HL-60 (cell line): ENCODE measurements at regions not wholly inside any gene's neighbourhood (a gene's known extent, or its start where the extent isn't known, plus 50 kb on each side); places are given as distances from the start of the nearest gene placed in this dataset.

Experiments used
- DNase-seq, 2 experiments: peaks; one replicate each; pipeline ENCODE4 v3.0.0-alpha.2; 2010 to 2020; ENCODE audit warnings: low read depth in 1 of 2, low spot score in 1 of 2
- H3K27ac ChIP-seq: fragments of 250-450 bp; sonication (Bioruptor Pico); replicated peaks from 2 replicates; pipeline ENCODE4 v1.5.1; 2020; ENCODE audit warnings: mild to moderate bottlenecking, moderate library complexity
- H3K27me3 ChIP-seq: fragments of 250-450 bp; sonication (Bioruptor Pico); 2 replicates; pipeline ENCODE4 v1.5.1; 2021; ENCODE audit warnings: mild to moderate bottlenecking, moderate library complexity; ENCODE audit not compliant: insufficient read depth, poor library complexity, severe bottlenecking
- H3K4me3 ChIP-seq: replicated peaks from 2 replicates; pipeline ENCODE4 v1.5.1; 2011; ENCODE audit warnings: mild to moderate bottlenecking, control low read depth, low read length; ENCODE audit not compliant: insufficient read depth
- CTCF ChIP-seq: IDR thresholded peaks from one replicate; pipeline ENCODE4 v1.5.1; 2011; ENCODE audit warnings: low read length, control low read depth, inconsistent platforms; ENCODE audit not compliant: insufficient read depth
- GABPA ChIP-seq: IDR thresholded peaks from 2 replicates; pipeline ENCODE4 v1.6.1; 2012; ENCODE audit warnings: low read depth
- POLR2AphosphoS5 ChIP-seq: IDR thresholded peaks from 2 replicates; pipeline ENCODE4 v1.6.1; 2012; ENCODE audit warnings: low read depth
- REST ChIP-seq: IDR thresholded peaks from 2 replicates; pipeline ENCODE4 v1.6.1; 2012; ENCODE audit warnings: low read depth; ENCODE audit not compliant: insufficient replicate concordance
- SPI1 ChIP-seq: IDR thresholded peaks from 2 replicates; pipeline ENCODE4 v1.6.1; 2012; ENCODE audit warnings: low read depth, mild to moderate bottlenecking, borderline replicate concordance

GRCh38 chr3:188037195-188037718 is 116.7 kb upstream of the LPP start:
- no peak overlapping the region for H3K27ac ChIP-seq
- H3K4me3 ChIP-seq, result no peak overlapping the region
- DNase-seq, result no peak
- no peaks in the 10 kb centered on the region for H3K27me3 ChIP-seq
- TF ChIP-seq SPI1 (no peak), GABPA (no peak), CTCF (no peak), POLR2AphosphoS5 (no peak)

DNA sequence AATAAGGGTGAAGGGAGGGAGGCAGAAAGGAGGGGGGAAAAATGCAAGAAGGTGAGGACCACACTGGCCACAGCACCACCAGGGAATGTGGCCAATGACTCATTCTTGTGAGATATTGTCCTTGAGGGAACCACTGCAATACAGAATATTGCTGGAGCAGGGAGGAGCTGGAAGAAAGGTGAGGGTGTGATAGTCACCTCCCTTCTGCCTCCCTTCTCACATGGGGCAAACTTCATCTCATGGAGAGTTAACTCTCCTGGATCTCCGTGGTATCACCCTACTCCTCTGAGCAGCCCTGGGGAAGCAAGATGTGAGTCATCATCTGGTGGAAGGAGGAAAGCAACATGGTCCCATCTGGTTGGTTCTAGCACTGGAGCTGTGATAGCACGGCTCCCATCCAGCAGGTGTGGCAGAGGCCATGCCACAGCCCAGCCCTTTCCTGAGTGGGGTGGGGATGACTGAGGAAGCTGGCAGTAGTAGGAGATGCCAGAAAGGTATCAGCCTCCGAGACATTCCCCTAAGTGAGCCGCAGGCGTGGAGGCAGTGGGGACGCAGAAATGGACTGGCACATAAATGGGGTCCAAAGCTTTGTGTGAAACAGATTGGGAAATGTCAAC is 115.9 kb upstream of the LPP start:
- no peak overlapping the region for H3K27ac ChIP-seq
- no peak for DNase-seq
- TF ChIP-seq POLR2AphosphoS5 (no peak), GABPA (no peak), SPI1 (no peak), CTCF (no peak), REST (no peak)
- no peak overlapping the region for H3K4me3 ChIP-seq
- H3K27me3 ChIP-seq, result no peaks in the 10 kb centered on the region

- Histone ChIP-seq H3K27ac (no peak overlapping the region), H3K4me3 (no peak overlapping the region), H3K27me3 (no peaks in the 10 kb centered on the region)
- DNase-seq, result no peak
- no peak for TF ChIP-seq CTCF
- TF ChIP-seq GABPA, result no peak
- TF ChIP-seq REST, result no peak
- no peak for TF ChIP-seq SPI1
- TF ChIP-seq POLR2AphosphoS5, result no peak
Measured at GRCh38 chr3:188041193-188041592, 112.8 kb upstream of the LPP start.

DNA sequence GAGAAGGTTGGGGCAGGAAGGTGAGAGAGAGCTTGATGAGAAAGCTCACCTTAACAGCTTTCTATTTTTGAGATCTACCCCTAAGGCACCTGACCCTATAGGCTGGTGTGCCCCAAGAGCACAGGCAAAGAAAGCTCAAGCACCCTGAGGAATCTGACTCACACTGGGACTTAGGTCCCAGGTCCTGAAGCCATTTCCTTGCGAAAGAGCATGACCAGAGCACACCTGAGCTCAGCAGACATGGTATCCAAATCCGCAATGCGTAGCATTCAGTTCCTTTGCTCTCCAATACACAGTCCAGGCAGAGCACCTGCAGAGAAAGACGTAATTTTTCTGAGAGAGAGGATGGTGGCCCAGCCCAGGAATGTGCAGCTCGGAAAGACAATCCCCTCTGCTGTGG is 112.1 kb upstream of the LPP start:
- Histone ChIP-seq H3K4me3 (no peak overlapping the region), H3K27ac (no peak overlapping the region), H3K27me3 (no peaks in the 10 kb centered on the region)
- no peak for DNase-seq
- TF ChIP-seq GABPA (no peak), CTCF (no peak), SPI1 (no peak), REST (no peak), POLR2AphosphoS5 (no peak)
